ENCODE measurements at regions not wholly inside any gene's neighbourhood (a gene's known extent, or its start where the extent isn't known, plus 50 kb on each side); places are given as distances from the start of the nearest gene placed in this dataset.
"Not testable (repeated sequence)": the region's sequence is repeated elsewhere in the genome, so short reads cannot be mapped to it uniquely, and the experiment has no call there.

GRCh38 chr14:58775130-58775529, 137.4 kb downstream of the DACT1 start:
- in situ Hi-C loops (cut with HindIII; ENCODE audit: low sequenced_read_pairs); DNase-seq (ENCODE audit: low spot score): not testable (repeated sequence)

GRCh38 chr14:58776516-58776915, 138.8 kb downstream of the DACT1 start:
- DNase-seq (ENCODE audit: low spot score), result no peak
- in situ Hi-C loops (cut with HindIII; ENCODE audit: low sequenced_read_pairs), result no loop called here

- DNase-seq (ENCODE audit: low spot score), result no peak
- in situ Hi-C loops (cut with HindIII; ENCODE audit: low sequenced_read_pairs), result no loop called here
These were observed 139.8 kb downstream of the DACT1 start for GRCh38 chr14:58777541-58777979.

GRCh38 chr14:58778202-58778601, 140.4 kb downstream of the DACT1 start:
- in situ Hi-C loops (cut with HindIII; ENCODE audit: low sequenced_read_pairs), result no loop called here
- no peak for DNase-seq (ENCODE audit: low spot score)

GRCh38 chr14:58779376-58779775, 141.6 kb downstream of the DACT1 start:
- no peak for DNase-seq (ENCODE audit: low spot score)
- in situ Hi-C loops (cut with HindIII; ENCODE audit: low sequenced_read_pairs), result no loop called here

GRCh38 chr14:58780185-58780584, 142.4 kb downstream of the DACT1 start:
- DNase-seq (ENCODE audit: low spot score), result no peak
- in situ Hi-C loops (cut with HindIII; ENCODE audit: low sequenced_read_pairs), result no loop called here

- in situ Hi-C loops (cut with HindIII; ENCODE audit: low sequenced_read_pairs), result no loop called here
- no peak for DNase-seq (ENCODE audit: low spot score)
These were observed 142.8 kb downstream of the DACT1 start for GRCh38 chr14:58780605-58781004.

GRCh38 chr14:58782011-58782410, 144.2 kb downstream of the DACT1 start:
- in situ Hi-C loops (cut with HindIII; ENCODE audit: low sequenced_read_pairs), result no loop called here
- DNase-seq (ENCODE audit: low spot score), result no peak

GRCh38 chr14:58783792-58784511, 146.2 kb downstream of the DACT1 start:
- in situ Hi-C loops (cut with HindIII; ENCODE audit: low sequenced_read_pairs), result no loop called here
- DNase-seq (ENCODE audit: low spot score), result no peak

GRCh38 chr14:58784931-58785330, 147.2 kb downstream of the DACT1 start:
- in situ Hi-C loops (cut with HindIII; ENCODE audit: low sequenced_read_pairs), result no loop called here
- no peak for DNase-seq (ENCODE audit: low spot score)

GRCh38 chr14:58785701-58786100, 147.9 kb downstream of the DACT1 start:
- DNase-seq (ENCODE audit: low spot score), result no peak
- in situ Hi-C loops (cut with HindIII; ENCODE audit: low sequenced_read_pairs), result no loop called here

GRCh38 chr14:58787592-58787991, 149.8 kb downstream of the DACT1 start:
- in situ Hi-C loops (cut with HindIII; ENCODE audit: low sequenced_read_pairs), result no loop called here
- DNase-seq (ENCODE audit: low spot score), result peak; percentile 46

- DNase-seq (ENCODE audit: low spot score), result peak; percentile 82
- in situ Hi-C loops (cut with HindIII; ENCODE audit: low sequenced_read_pairs), result no loop called here
These were observed 151.1 kb downstream of the DACT1 start for GRCh38 chr14:58788655-58789503.

GRCh38 chr14:58789736-58790135, 152.0 kb downstream of the DACT1 start:
- no peak for DNase-seq (ENCODE audit: low spot score)
- in situ Hi-C loops (cut with HindIII; ENCODE audit: low sequenced_read_pairs), result no loop called here

GRCh38 chr14:58792416-58792815, 154.7 kb downstream of the DACT1 start:
- DNase-seq (ENCODE audit: low spot score), result no peak
- in situ Hi-C loops (cut with HindIII; ENCODE audit: low sequenced_read_pairs), result no loop called here

- in situ Hi-C loops (cut with HindIII; ENCODE audit: low sequenced_read_pairs), result no loop called here
- DNase-seq (ENCODE audit: low spot score), result no peak
These were observed 155.5 kb downstream of the DACT1 start for GRCh38 chr14:58793131-58793740.

- in situ Hi-C loops (cut with HindIII; ENCODE audit: low sequenced_read_pairs), result no loop called here
- no peak for DNase-seq (ENCODE audit: low spot score)
These were observed 157.4 kb downstream of the DACT1 start for GRCh38 chr14:58794993-58795762.

- in situ Hi-C loops (cut with HindIII; ENCODE audit: low sequenced_read_pairs), result no loop called here
- DNase-seq (ENCODE audit: low spot score), result no peak
These were observed 158.7 kb downstream of the DACT1 start for GRCh38 chr14:58796242-58797009.

- DNase-seq (ENCODE audit: low spot score), result no peak
- in situ Hi-C loops (cut with HindIII; ENCODE audit: low sequenced_read_pairs), result no loop called here
These were observed 159.3 kb downstream of the DACT1 start for GRCh38 chr14:58797010-58797429.

Data from G401 (cell line).